Heart left ventricle (tissue), 13 donors: ENCODE measurements at regions not wholly inside any gene's neighbourhood (a gene's known extent, or its start where the extent isn't known, plus 50 kb on each side); places are given as distances from the start of the nearest gene placed in this dataset.

Experiments
- CTCF ChIP-seq, 12 donors: fragments of 200-600 bp; sonication (generic) in 4 of 12; IDR thresholded peaks; one replicate each; pipeline versions ENCODE4 v1.5.0 to v1.8.0; 2018 to 2022; ENCODE audit warnings: antibody characterized with exemption in 12 of 12, mild to moderate bottlenecking in 5 of 12
- POLR2A ChIP-seq, 2 donors: fragments of 450-650 bp; IDR thresholded peaks; one replicate each; pipeline ENCODE4 v1.6.1; 2017; ENCODE audit warnings: antibody characterized with exemption in 2 of 2, mild to moderate bottlenecking in 2 of 2, moderate library complexity in 2 of 2
- donor health status: ischemic (EF 13 %, LVEDD 7.1; RV severe dilation, severe dysfunction).
- donor health status: DM: no; HTN: yes; CAD: no.
- donor health status: DM: no; HTN: no; CAD: no.
- donor health status: ischemic (EF 25% LVEDD 6.9; RV normal size, moderate dysfunction).
- donor health status: ischemic (EF 25% LVEDD 5.7; RV mildly dilated, moderate dysfunction).
- donor health status: ischemic (EF 35%, LVEDD 5.7; RV mildly dilated, moderate dysfunction).
- donor health status: nonischemic (EF 11% LVEDD 7.7; RV severe dilation, severe dysfunction).
- donor health status: DM: yes; HTN: yes; CAD: no.
- donor health status: PGD.
- donor health status: ischemic (EF 29% LVEDD 5.4; RV normal size, mild dysfunction).
- donor health status: nonischemic (EF 23%, LVEDD 6.1; RV moderate dilation, normal function).

- TF ChIP-seq CTCF (IDR thresholded peaks at IDR 0.05) (no peak), POLR2A (IDR thresholded peaks at IDR 0.05) (no peak)
Observed at GRCh38 chr1:115555446-115555845, 86.3 kb upstream of the VANGL1 start.
